Stomach (tissue), 8 donors: ENCODE measurements at regions not wholly inside any gene's neighbourhood (a gene's known extent, or its start where the extent isn't known, plus 50 kb on each side); places are given as distances from the start of the nearest gene placed in this dataset.

Source experiments
- DNase-seq, 2 donors: peaks; one replicate each; pipeline versions ENCODE4 v3.0.0 to v3.0.0-alpha.2; 2013 to 2019
- H3K27ac ChIP-seq, 5 donors: fragments of 200-600 bp in 4 of 5; sonication (generic) in 4 of 5; one replicate each; pipeline ENCODE4 v1.5.1; 2013 to 2019; ENCODE audit warnings: mild to moderate bottlenecking in 1 of 5, moderate library complexity in 1 of 5
- H3K27me3 ChIP-seq, 3 donors: fragments of 200-600 bp; sonication (generic); one replicate each; pipeline ENCODE4 v1.5.1; 2017 to 2019; ENCODE audit warnings: mixed run types in 1 of 3
- H3K36me3 ChIP-seq, 4 donors: fragments of 200-600 bp; sonication (generic); 1 replicate in 3 of 4; 2 replicates in 1 of 4; pipeline ENCODE4 v1.5.1; 2016 to 2019
- H3K4me1 ChIP-seq, 4 donors: fragments of 200-600 bp; sonication (generic); one replicate each; pipeline ENCODE4 v1.5.1; 2016 to 2019
- H3K4me3 ChIP-seq, 4 donors: fragments of 200-600 bp; sonication (generic) in 3 of 4; one replicate each; pipeline ENCODE4 v1.5.1; 2016 to 2019; ENCODE audit warnings: mild to moderate bottlenecking in 1 of 4
- H3K9me3 ChIP-seq, 4 donors: fragments of 200-600 bp; sonication (generic); one replicate each; pipeline ENCODE4 v1.5.1; 2016 to 2019
- CTCF ChIP-seq, 7 experiments: fragments of 450-650 bp in 4 of 7; fragments of 200-600 bp in 3 of 7; sonication (generic) in 3 of 7; IDR thresholded peaks; one replicate each; pipeline ENCODE4 v1.5.1; 2016 to 2019; ENCODE audit warnings: antibody characterized with exemption in 7 of 7, control low read depth in 2 of 7, mild to moderate bottlenecking in 1 of 7
- EP300 ChIP-seq: sonication (generic); formaldehyde crosslinking; IDR thresholded peaks from one replicate; pipeline ENCODE4 v1.6.1; 2017; ENCODE audit warnings: antibody characterized with exemption
- POLR2A ChIP-seq, 4 donors: fragments of 450-650 bp; IDR thresholded peaks; one replicate each; pipeline ENCODE4 v1.6.1; 2016; ENCODE audit warnings: antibody characterized with exemption in 4 of 4, control low read depth in 2 of 4, mild to moderate bottlenecking in 1 of 4, moderate library complexity in 1 of 4
- POLR2AphosphoS5 ChIP-seq, 3 donors: sonication (generic); formaldehyde crosslinking; IDR thresholded peaks; one replicate each; pipeline ENCODE4 v1.6.1; 2016; ENCODE audit warnings: antibody characterized with exemption in 3 of 3
- WGBS, 5 donors: extraction: QIAGEN DNeasy Blood & Tissue Kit in 3 of 5; methylation state at CpG; one replicate each; pipeline versions ENCODE4 v1.1.5 to v1.1.7; 2013 to 2018; 5-methylcytosine and 5-hydroxymethylcytosine counted together
- intact Hi-C: fragments of 100-400 bp; cut with DNase I; formaldehyde crosslinking; loops from one replicate; pipeline ENCODE4 v1.15.1; 2023; ENCODE audit warnings: low total_unique reads
- donor health status: healthy with polysubstance abuse.
- donor health status: Bipolar disorder and iron deficiency.
- donor health status: healthy.

DNA sequence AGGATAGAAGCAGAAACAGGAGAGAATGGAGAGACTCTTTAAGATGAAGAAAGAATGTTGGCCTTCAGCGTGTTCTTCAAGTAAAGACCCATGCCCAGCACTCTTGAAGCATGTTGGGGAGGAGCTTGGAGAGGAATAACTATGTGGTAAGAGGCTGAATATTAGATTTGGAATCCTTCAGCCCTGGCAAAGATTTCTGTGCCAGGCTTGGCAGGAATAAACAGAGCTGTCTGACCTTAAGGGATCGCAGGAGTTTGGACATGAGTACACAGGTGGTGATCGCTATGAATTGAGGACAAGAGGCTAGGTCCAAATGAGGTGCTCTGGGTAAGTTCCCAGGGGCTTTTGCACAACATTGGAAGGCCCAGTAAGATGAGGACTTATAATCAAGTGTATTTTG is 132.6 kb upstream of the TBL1XR1 start:
- WGBS, 5 donors = 53 to 66% (median 62%) methylated on average over 3 of the region's 3 CpGs
- DNase-seq = peak in 1 of 2 donors; percentile 36
- Histone ChIP-seq H3K4me1 (peaks cover 0 to 10% (median 0%) of the 10 kb centered on the region in 4 donors), H3K4me3 (no peak overlapping the region), H3K9me3 (no peaks in the 10 kb centered on the region), H3K36me3 (no peaks in the 10 kb centered on the region), H3K27me3 (no peaks in the 10 kb centered on the region), H3K27ac (no peak overlapping the region)
- intact Hi-C loops = no loop called here
- TF ChIP-seq EP300 (no peak), POLR2A (IDR thresholded peaks at IDR 0.05) (no peak), CTCF (IDR thresholded peaks at IDR 0.05) (no peak), POLR2AphosphoS5 (IDR thresholded peaks at IDR 0.05) (no peak)

DNA sequence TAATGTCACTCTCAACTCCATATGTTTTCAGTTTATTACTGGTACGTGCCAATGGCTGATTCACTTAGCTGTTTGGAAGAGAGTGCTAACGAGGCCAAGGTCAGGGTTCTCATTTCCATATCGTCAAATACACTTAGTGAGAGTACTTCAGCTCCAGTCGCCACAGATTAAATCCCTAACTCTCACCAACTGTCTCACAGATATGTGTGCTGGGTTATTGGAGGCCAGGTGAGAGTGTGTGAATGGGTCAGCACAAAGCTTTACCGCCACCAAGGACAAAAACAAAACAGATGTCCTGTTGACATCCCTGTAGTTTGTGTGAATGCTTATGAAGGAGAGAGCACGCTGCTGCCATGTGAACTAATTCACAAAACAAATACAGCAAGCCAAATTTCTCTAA is 133.5 kb upstream of the TBL1XR1 start:
- WGBS, 5 donors = 82 to 89% (median 86%) methylated on average over 6 of the region's 6 CpGs
- Histone ChIP-seq H3K27ac (no peak overlapping the region), H3K27me3 (no peaks in the 10 kb centered on the region), H3K4me3 (no peak overlapping the region), H3K36me3 (no peaks in the 10 kb centered on the region), H3K9me3 (no peaks in the 10 kb centered on the region), H3K4me1 (peaks cover 0 to 17% (median 0%) of the 10 kb centered on the region in 4 donors)
- DNase-seq = no peak
- intact Hi-C loops = no loop called here
- TF ChIP-seq POLR2AphosphoS5 (IDR thresholded peaks at IDR 0.05) (no peak), CTCF (IDR thresholded peaks at IDR 0.05) (no peak), EP300 (no peak), POLR2A (IDR thresholded peaks at IDR 0.05) (no peak)

DNA sequence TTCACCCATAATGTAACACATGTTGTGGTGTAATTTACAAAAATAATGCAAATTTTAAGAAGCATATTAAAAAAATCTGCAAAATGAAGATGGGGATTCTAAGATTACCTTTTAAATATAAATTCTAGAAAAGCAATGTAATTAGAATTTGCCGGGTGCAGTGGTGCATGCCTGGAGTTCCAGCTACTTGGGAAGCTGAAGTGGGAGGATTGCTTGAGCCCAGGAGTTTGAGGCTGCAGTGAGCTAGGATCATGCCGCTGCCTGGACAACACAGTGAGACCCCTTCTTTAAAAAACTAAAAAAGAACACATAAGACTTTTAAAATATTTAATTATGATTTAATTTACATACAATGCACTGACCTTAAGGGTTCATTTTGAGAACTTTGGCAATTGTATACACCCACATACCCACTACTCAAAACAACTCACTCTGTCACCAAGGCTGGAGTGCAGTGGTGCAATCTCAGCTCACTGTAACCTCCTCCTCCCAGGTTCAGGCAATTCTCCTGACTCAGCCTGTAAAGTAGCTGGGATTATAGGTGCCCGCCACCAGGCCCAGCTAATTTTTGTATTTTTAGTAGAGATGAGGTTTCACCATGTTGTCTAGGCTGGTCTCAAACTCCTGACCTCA is 134.0 kb upstream of the TBL1XR1 start:
- Histone ChIP-seq H3K4me1 (peaks cover 0 to 22% (median 0%) of the 10 kb centered on the region in 4 donors), H3K27ac (no peak overlapping the region), H3K4me3 (no peak overlapping the region), H3K27me3 (no peaks in the 10 kb centered on the region), H3K9me3 (no peaks in the 10 kb centered on the region), H3K36me3 (no peaks in the 10 kb centered on the region)
- intact Hi-C loops = no loop called here
- TF ChIP-seq POLR2AphosphoS5 (IDR thresholded peaks at IDR 0.05) (no peak), EP300 (no peak), CTCF (IDR thresholded peaks at IDR 0.05) (no peak), POLR2A (IDR thresholded peaks at IDR 0.05) (no peak)
- DNase-seq = no peak
- WGBS, 5 donors = 91 to 99% (median 96%) methylated on average over 3 of the region's 3 CpGs

DNA sequence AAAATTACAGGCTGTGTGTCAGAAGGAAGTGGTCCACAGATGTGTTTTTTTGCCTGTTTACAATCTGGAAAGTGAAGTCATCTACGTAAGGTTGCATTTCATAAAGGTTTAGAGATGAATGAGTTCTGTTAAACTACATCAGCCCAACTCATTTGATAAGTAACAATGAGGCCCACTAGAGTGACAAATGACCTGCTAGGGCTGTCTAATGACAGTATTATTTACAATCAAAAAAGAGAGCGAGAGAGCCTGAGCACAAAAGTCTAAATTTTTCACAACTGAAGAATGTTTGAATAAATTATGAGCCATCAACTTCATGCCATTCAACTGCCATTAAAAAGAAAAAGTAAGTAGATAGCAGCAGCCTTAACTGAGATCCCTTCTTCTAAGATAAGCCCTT is 135.7 kb upstream of the TBL1XR1 start:
- WGBS, 5 donors = 82 to 98% (median 88%) methylated on average over 2 of the region's 2 CpGs
- TF ChIP-seq CTCF (IDR thresholded peaks at IDR 0.05) = no peak
- TF ChIP-seq POLR2A (IDR thresholded peaks at IDR 0.05) = no peak
- no peak for TF ChIP-seq EP300
- TF ChIP-seq POLR2AphosphoS5 (IDR thresholded peaks at IDR 0.05) = no peak
- Histone ChIP-seq H3K36me3 (no peaks in the 10 kb centered on the region), H3K27ac (no peak overlapping the region), H3K9me3 (no peaks in the 10 kb centered on the region), H3K4me3 (no peak overlapping the region), H3K4me1 (peaks cover 0 to 25% (median 7%) of the 10 kb centered on the region in 4 donors), H3K27me3 (no peaks in the 10 kb centered on the region)
- intact Hi-C loops = no loop called here
- DNase-seq = no peak
